OCI-LY7 (cell line): ENCODE measurements at regions not wholly inside any gene's neighbourhood (a gene's known extent, or its start where the extent isn't known, plus 50 kb on each side); places are given as distances from the start of the nearest gene placed in this dataset.

ENCODE experiments used
- BruUV-seq: library from RNA; stranded (reverse); fragments of 400-500 nt; replicated peaks from 2 replicates; lab custom pipeline; 2021; lab: Mats Ljungman, UMichigan
- CTCF ChIA-PET: fragments of 300-600 bp; sonication (Branson Sonifier 250); formaldehyde crosslinking; loops from one replicate; lab custom pipeline; 2022; ENCODE audit warnings: antibody characterized with exemption; ENCODE audit not compliant: unreplicated experiment; lab: Charles Lee
- POLR2A ChIA-PET: fragments of 300-600 bp; sonication (Branson Sonifier 250); formaldehyde crosslinking; loops from one replicate; lab custom pipeline; 2022; ENCODE audit warnings: antibody characterized with exemption; lab: Charles Lee
- DNase-seq: peaks from one replicate; pipeline ENCODE4 v3.0.0-alpha.2; 2015; ENCODE audit warnings: low spot score
- H2AFZ ChIP-seq: fragments of 200-600 bp; sonication (generic), shearing (Covaris generic); 2 replicates; pipeline ENCODE4 v1.6.1; 2014; ENCODE audit warnings: mild to moderate bottlenecking, antibody characterized with exemption, low read length, moderate library complexity
- H3K27ac ChIP-seq: fragments of 200-600 bp; sonication (generic); 2 replicates; pipeline ENCODE4 v1.5.1; 2014; ENCODE audit warnings: mixed run types, low read depth, mild to moderate bottlenecking, moderate library complexity, low read length, inconsistent platforms; ENCODE audit not compliant: poor library complexity, severe bottlenecking
- H3K36me3 ChIP-seq: fragments of 200-600 bp; sonication (generic); 2 replicates; pipeline ENCODE4 v1.6.1; 2014; ENCODE audit warnings: mild to moderate bottlenecking, antibody characterized with exemption, low read length, moderate library complexity, mixed read lengths; ENCODE audit not compliant: insufficient read depth
- H3K4me1 ChIP-seq: fragments of 200-600 bp; sonication (generic); 2 replicates; pipeline ENCODE4 v1.5.1; 2014; ENCODE audit warnings: mild to moderate bottlenecking, low read length; ENCODE audit not compliant: insufficient read depth, poor library complexity, severe bottlenecking
- H3K4me2 ChIP-seq: fragments of 200-600 bp; sonication (generic); 2 replicates; pipeline ENCODE4 v1.6.1; 2014; ENCODE audit warnings: mild to moderate bottlenecking, low read length
- H3K4me3 ChIP-seq: fragments of 200-600 bp; sonication (generic); 2 replicates; pipeline ENCODE4 v1.5.1; 2014; ENCODE audit warnings: mild to moderate bottlenecking, low read depth, low read length; ENCODE audit not compliant: poor library complexity, severe bottlenecking
- H3K79me2 ChIP-seq: fragments of 200-600 bp; sonication (generic); 2 replicates; pipeline ENCODE4 v1.6.1; 2016; ENCODE audit warnings: low read depth, mild to moderate bottlenecking, low read length, moderate library complexity, mixed read lengths; ENCODE audit not compliant: insufficient read depth
- H3K9me2 ChIP-seq: fragments of 200-600 bp; sonication (generic); 2 replicates; pipeline ENCODE4 v1.6.1; 2016; ENCODE audit warnings: mild to moderate bottlenecking, low read length, mixed read lengths; ENCODE audit not compliant: insufficient read depth
- H3K9me3 ChIP-seq: fragments of 200-600 bp; sonication (generic); 2 replicates; pipeline ENCODE4 v1.6.1; 2014; ENCODE audit warnings: mild to moderate bottlenecking, mixed run types, low read length, mixed read lengths
- H4K20me1 ChIP-seq: fragments of 200-600 bp; sonication (generic); 2 replicates; pipeline ENCODE4 v1.6.1; 2014; ENCODE audit warnings: mild to moderate bottlenecking, antibody characterized with exemption, low read length, moderate library complexity, mixed read lengths; ENCODE audit not compliant: insufficient read depth
- EZH2phosphoT487 ChIP-seq: fragments of 200-600 bp; sonication (generic); IDR thresholded peaks from 2 replicates; pipeline ENCODE4 v1.6.1; 2018; ENCODE audit warnings: low read depth, borderline replicate concordance, mild to moderate bottlenecking, mixed run types, antibody characterized with exemption, low read length, moderate library complexity, mixed read lengths
- intact Hi-C: fragments of 100-400 bp; cut with micrococcal nuclease; formaldehyde crosslinking; loops from one replicate; pipeline ENCODE4 v1.10.0; 2022; ENCODE audit not compliant: unreplicated experiment
- TF ChIP-seq, protein P1 (sequence below): fragments of 200-600 bp; sonication (generic); conservative IDR thresholded peaks from 2 replicates; pipeline ENCODE4 v1.5.1; 2014; ENCODE audit warnings: mild to moderate bottlenecking, antibody characterized with exemption, low read length, moderate library complexity, mixed read lengths

DNA sequence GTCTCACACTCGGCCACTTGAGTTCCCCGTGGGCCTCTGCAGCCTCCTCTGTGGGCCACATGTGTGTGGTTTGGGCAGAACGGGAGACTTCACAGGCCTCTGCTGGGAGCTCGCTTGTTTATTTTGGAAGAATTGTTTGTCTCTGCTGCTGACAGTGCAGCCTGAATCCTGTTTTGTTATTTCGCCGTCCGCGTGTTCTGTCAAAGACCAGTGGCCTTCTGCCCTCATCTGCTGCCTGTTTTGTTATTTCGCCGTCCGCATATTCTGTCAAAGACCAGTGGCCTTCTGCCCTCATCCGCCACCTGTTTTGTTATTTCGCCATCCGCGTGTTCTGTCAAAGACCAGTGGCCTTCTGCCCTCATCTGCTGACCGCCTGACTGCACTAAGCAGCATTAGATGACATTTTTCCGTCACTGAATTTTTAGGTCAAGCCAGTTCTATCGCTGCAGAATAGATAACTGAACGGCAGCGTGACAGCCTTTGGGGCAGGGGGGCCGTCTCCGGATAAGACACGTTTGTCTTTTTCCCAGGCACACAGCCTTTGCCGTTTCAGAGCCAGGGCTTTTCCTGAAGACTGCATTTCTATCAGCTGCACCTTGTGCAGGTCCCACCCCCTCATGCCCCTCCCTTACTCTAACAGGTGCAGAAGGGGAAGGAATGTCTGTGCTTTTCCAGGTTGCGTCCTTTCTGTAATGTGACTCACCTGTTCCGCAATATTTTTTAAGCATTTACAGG, 158.5 kb upstream of the AFDN start:
- BruUV-seq = no TSS peak
- H3K27ac ChIP-seq = no peak overlapping the region
- no peaks in the 10 kb centered on the region for H3K36me3 ChIP-seq
- H2AFZ ChIP-seq = no peak overlapping the region
- H3K4me1 ChIP-seq = no peaks in the 10 kb centered on the region
- no peaks in the 10 kb centered on the region for H3K9me3 ChIP-seq
- DNase-seq = no peak
- TF ChIP-seq EZH2phosphoT487 = no peak
- TF ChIP-seq, protein P1, sequence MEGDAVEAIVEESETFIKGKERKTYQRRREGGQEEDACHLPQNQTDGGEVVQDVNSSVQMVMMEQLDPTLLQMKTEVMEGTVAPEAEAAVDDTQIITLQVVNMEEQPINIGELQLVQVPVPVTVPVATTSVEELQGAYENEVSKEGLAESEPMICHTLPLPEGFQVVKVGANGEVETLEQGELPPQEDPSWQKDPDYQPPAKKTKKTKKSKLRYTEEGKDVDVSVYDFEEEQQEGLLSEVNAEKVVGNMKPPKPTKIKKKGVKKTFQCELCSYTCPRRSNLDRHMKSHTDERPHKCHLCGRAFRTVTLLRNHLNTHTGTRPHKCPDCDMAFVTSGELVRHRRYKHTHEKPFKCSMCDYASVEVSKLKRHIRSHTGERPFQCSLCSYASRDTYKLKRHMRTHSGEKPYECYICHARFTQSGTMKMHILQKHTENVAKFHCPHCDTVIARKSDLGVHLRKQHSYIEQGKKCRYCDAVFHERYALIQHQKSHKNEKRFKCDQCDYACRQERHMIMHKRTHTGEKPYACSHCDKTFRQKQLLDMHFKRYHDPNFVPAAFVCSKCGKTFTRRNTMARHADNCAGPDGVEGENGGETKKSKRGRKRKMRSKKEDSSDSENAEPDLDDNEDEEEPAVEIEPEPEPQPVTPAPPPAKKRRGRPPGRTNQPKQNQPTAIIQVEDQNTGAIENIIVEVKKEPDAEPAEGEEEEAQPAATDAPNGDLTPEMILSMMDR = no peak
- POLR2A ChIA-PET = no interaction called here
- no peak overlapping the region for H3K4me2 ChIP-seq
- no peak overlapping the region for H3K4me3 ChIP-seq
- CTCF ChIA-PET = no interaction called here
- H4K20me1 ChIP-seq = no peaks in the 10 kb centered on the region
- intact Hi-C loops = no loop called here
- H3K9me2 ChIP-seq = no peaks in the 10 kb centered on the region
- no peaks in the 10 kb centered on the region for H3K79me2 ChIP-seq

DNA sequence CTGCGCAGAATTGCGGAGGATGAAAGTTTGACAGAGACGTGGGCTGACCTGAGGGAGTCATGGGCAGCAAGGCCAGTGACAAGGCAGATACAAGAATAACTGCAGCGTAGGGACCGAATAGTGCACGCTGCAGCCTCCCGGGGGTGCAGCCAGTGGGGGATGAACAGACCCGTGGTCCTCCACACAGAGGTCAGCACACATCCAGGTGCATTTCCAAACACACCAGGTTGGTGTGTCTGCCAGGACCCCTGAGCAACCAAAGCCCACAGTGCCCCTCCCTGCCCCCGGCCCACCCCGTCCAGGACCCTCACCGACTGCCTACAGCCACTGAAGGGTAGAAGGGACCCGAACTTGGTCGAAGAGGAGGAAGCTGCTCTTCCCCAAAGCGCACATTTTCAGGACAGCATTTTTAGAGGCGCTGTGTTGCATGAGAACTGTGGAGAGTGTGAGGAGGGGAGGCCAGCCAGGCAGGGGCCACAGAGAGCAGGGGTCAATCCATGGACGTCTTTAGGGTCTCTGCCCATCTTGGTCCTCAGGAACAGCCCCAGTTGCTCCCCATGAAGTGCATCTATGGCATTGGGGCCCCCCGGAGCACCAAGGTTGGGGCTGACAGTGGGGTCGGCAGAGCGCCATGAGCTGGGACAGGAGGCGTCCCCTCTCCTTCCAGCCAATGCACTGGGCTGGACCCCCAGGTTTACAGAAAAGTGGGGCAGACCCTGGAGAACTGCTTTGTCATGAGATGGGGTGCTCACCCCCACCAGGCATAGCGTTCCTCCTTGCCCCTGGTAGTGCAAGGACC, 157.8 kb upstream of the AFDN start:
- no peaks in the 10 kb centered on the region for H3K79me2 ChIP-seq
- intact Hi-C loops = no loop called here
- H3K4me3 ChIP-seq = no peak overlapping the region
- no peak overlapping the region for H3K27ac ChIP-seq
- no peak for DNase-seq
- no peaks in the 10 kb centered on the region for H4K20me1 ChIP-seq
- H3K4me1 ChIP-seq = no peaks in the 10 kb centered on the region
- BruUV-seq = no TSS peak
- CTCF ChIA-PET = no interaction called here
- H3K4me2 ChIP-seq = no peak overlapping the region
- POLR2A ChIA-PET = no interaction called here
- H2AFZ ChIP-seq = no peak overlapping the region
- TF ChIP-seq EZH2phosphoT487 = no peak
- TF ChIP-seq, protein P1 = no peak
- H3K36me3 ChIP-seq = no peaks in the 10 kb centered on the region
- H3K9me2 ChIP-seq = no peaks in the 10 kb centered on the region
- H3K9me3 ChIP-seq = no peaks in the 10 kb centered on the region

DNA sequence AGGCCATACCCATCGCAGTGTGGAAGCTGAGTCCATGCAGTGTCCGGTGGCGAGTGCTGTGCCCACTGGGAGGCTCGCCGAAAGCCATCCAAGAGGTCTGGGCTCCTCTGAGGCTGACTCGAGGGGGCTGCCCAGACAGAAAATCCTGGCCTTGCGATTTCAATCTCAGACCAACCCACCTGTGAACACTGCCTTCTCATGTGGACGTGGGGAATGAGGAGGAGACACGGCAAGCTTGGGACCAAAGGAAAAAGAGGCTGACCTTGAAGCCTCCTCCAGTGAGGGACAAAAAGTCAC, 157.2 kb upstream of the AFDN start:
- DNase-seq = no peak
- Histone ChIP-seq H3K9me2 (no peaks in the 10 kb centered on the region), H3K9me3 (no peaks in the 10 kb centered on the region), H3K4me2 (no peak overlapping the region), H3K79me2 (no peaks in the 10 kb centered on the region), H3K4me3 (no peak overlapping the region), H3K27ac (no peak overlapping the region), H3K4me1 (no peaks in the 10 kb centered on the region), H4K20me1 (no peaks in the 10 kb centered on the region), H2AFZ (no peak overlapping the region), H3K36me3 (no peaks in the 10 kb centered on the region)
- ChIA-PET CTCF (no interaction called here), POLR2A (no interaction called here)
- no peak for TF ChIP-seq EZH2phosphoT487
- TF ChIP-seq, protein P1 = no peak
- intact Hi-C loops = no loop called here
- no TSS peak for BruUV-seq
